IMR-90 (cell line): ENCODE measurements at regions not wholly inside any gene's neighbourhood (a gene's known extent, or its start where the extent isn't known, plus 50 kb on each side); places are given as distances from the start of the nearest gene placed in this dataset.

Source experiments
- ATAC-seq: fragments of 200-7000 bp; cut with Tn5 transposase; 2 replicates; pipeline ENCODE4 v1.9.1; 2020; ENCODE audit warnings: low read depth, mild to moderate bottlenecking, moderate library complexity
- BruUV-seq: library from RNA; stranded (reverse); fragments of 400-500 nt; replicated peaks from 2 replicates; lab custom pipeline; 2021; lab: Mats Ljungman, UMichigan
- CTCF ChIA-PET: fragments of 300-600 bp; formaldehyde crosslinking; extraction: SDS; loops from one replicate; lab custom pipeline; 2021; ENCODE audit warnings: antibody characterized with exemption; lab: Yijun Ruan, JAX
- POLR2A ChIA-PET: fragments of 300-600 bp; sonication (Branson Sonifier 250); formaldehyde crosslinking; loops from one replicate; lab custom pipeline; 2022; ENCODE audit warnings: antibody characterized with exemption; ENCODE audit not compliant: unreplicated experiment; lab: Charles Lee
- DNase-seq: peaks from one replicate; pipeline ENCODE4 v3.0.0; 2013
- H2AFZ ChIP-seq: replicated peaks from 2 replicates; pipeline ENCODE3; 2013; ENCODE audit warnings: low read length, mild to moderate bottlenecking; ENCODE audit not compliant: poor library complexity
- H2AK5ac ChIP-seq: 2 replicates; pipeline ENCODE4 v1.6.1; 2013; ENCODE audit warnings: low read depth, low read length, inconsistent platforms
- H2AK9ac ChIP-seq: replicated peaks from 2 replicates; pipeline ENCODE3; 2013; ENCODE audit warnings: mild to moderate bottlenecking, low read depth, low read length, moderate library complexity; ENCODE audit not compliant: poor library complexity
- H2BK120ac ChIP-seq: 2 replicates; pipeline ENCODE4 v1.6.1; 2013; ENCODE audit warnings: low read depth, low read length, inconsistent platforms
- H2BK15ac ChIP-seq: 3 replicates; pipeline ENCODE4 v1.6.1; 2013; ENCODE audit warnings: low read depth, low read length, inconsistent platforms
- H2BK20ac ChIP-seq: 2 replicates; pipeline ENCODE4 v1.6.1; 2013; ENCODE audit warnings: low read depth, mild to moderate bottlenecking, inconsistent platforms, low read length, moderate library complexity
- H2BK5ac ChIP-seq: 2 replicates; pipeline ENCODE4 v1.6.1; 2013; ENCODE audit warnings: mild to moderate bottlenecking, low read depth, low read length, inconsistent platforms; ENCODE audit not compliant: poor library complexity, severe bottlenecking
- H3K14ac ChIP-seq: replicated peaks from 2 replicates; pipeline ENCODE4 v1.6.1; 2013; ENCODE audit warnings: low read depth, low read length, inconsistent platforms
- H3K18ac ChIP-seq: 2 replicates; pipeline ENCODE4 v1.6.1; 2013; ENCODE audit warnings: low read depth, low read length, control low read depth
- H3K23ac ChIP-seq: 2 replicates; pipeline ENCODE4 v1.6.1; 2013; ENCODE audit warnings: low read depth, low read length, inconsistent platforms
- H3K27ac ChIP-seq: 2 replicates; pipeline ENCODE4 v1.5.1; 2013; ENCODE audit warnings: mild to moderate bottlenecking, control low read depth, low read length; ENCODE audit not compliant: insufficient read depth
- H3K27me3 ChIP-seq: 2 replicates; pipeline ENCODE4 v1.6.1; 2013; ENCODE audit warnings: low read length; ENCODE audit not compliant: control insufficient read depth, insufficient read depth
- H3K36me3 ChIP-seq: 2 replicates; pipeline ENCODE4 v1.6.1; 2013; ENCODE audit warnings: low read length, mixed read lengths; ENCODE audit not compliant: control insufficient read depth, insufficient read depth
- H3K4ac ChIP-seq: 2 replicates; pipeline ENCODE4 v1.6.1; 2013; ENCODE audit warnings: low read depth, low read length, inconsistent platforms
- H3K4me1 ChIP-seq: 2 replicates; pipeline ENCODE4 v1.6.1; 2013; ENCODE audit warnings: low read length, mixed read lengths; ENCODE audit not compliant: control insufficient read depth, insufficient read depth
- H3K4me2 ChIP-seq: 2 replicates; pipeline ENCODE4 v1.6.1; 2013; ENCODE audit warnings: low read depth, mild to moderate bottlenecking, control low read depth, low read length, moderate library complexity
- H3K4me3 ChIP-seq: 2 replicates; pipeline ENCODE4 v1.5.1; 2013; ENCODE audit warnings: low read depth, mild to moderate bottlenecking, control low read depth, low read length, moderate library complexity; ENCODE audit not compliant: insufficient read depth
- H3K56ac ChIP-seq: 2 replicates; pipeline ENCODE4 v1.6.1; 2013; ENCODE audit warnings: low read length, inconsistent platforms; ENCODE audit not compliant: insufficient read depth; ENCODE audit errors: extremely low read depth
- H3K79me1 ChIP-seq, 2 experiments: 2 replicates each; pipeline ENCODE4 v1.6.1; 2013; ENCODE audit warnings: low read length in 2 of 2, inconsistent platforms in 1 of 2, low read depth in 1 of 2
- H3K9ac ChIP-seq: 2 replicates; pipeline ENCODE4 v1.6.1; 2013; ENCODE audit warnings: low read depth, low read length, control low read depth
- H3K9me1 ChIP-seq: 2 replicates; pipeline ENCODE4 v1.6.1; 2013; ENCODE audit warnings: low read length, inconsistent platforms; ENCODE audit not compliant: insufficient read depth
- H3K9me3 ChIP-seq: 2 replicates; pipeline ENCODE4 v1.6.1; 2013; ENCODE audit warnings: low read length; ENCODE audit not compliant: control insufficient read depth, insufficient read depth
- H4K20me1 ChIP-seq: 2 replicates; pipeline ENCODE4 v1.6.1; 2013; ENCODE audit warnings: low read length, inconsistent platforms; ENCODE audit not compliant: insufficient read depth
- H4K5ac ChIP-seq: 2 replicates; pipeline ENCODE4 v1.6.1; 2013; ENCODE audit warnings: mild to moderate bottlenecking, low read depth, low read length, control low read depth
- H4K8ac ChIP-seq, 2 experiments: 2 replicates each; pipeline ENCODE4 v1.6.1; 2013; ENCODE audit warnings: low read depth in 2 of 2, low read length in 2 of 2, control low read depth in 1 of 2, inconsistent platforms in 1 of 2
- H4K91ac ChIP-seq: 2 replicates; pipeline ENCODE4 v1.6.1; 2013; ENCODE audit warnings: low read depth, low read length, inconsistent platforms; ENCODE audit not compliant: insufficient read depth
- BHLHE40 ChIP-seq: fragments of 150-350 bp; IDR thresholded peaks from 2 replicates; pipeline ENCODE4 v1.6.1; 2016; ENCODE audit warnings: mild to moderate bottlenecking, low read depth, low read length
- CEBPB ChIP-seq: IDR thresholded peaks from 2 replicates; pipeline ENCODE4 v1.6.1; 2012; ENCODE audit warnings: low read depth, low read length, improper control_type of control experiment
- CHD1 ChIP-seq: IDR thresholded peaks from 2 replicates; pipeline ENCODE4 v1.6.1; 2012; ENCODE audit warnings: low read depth, low read length, improper control_type of control experiment
- FOS ChIP-seq: fragments of 150-350 bp; IDR thresholded peaks from 2 replicates; pipeline ENCODE4 v1.6.1; 2016; ENCODE audit warnings: low read depth, low read length
- MAFK ChIP-seq: IDR thresholded peaks from 2 replicates; pipeline ENCODE4 v1.6.1; 2012; ENCODE audit warnings: low read depth, low read length, improper control_type of control experiment
- MAZ ChIP-seq: IDR thresholded peaks from 2 replicates; pipeline ENCODE4 v1.6.1; 2012; ENCODE audit warnings: low read depth, mild to moderate bottlenecking, low read length, improper control_type of control experiment, moderate library complexity, borderline replicate concordance
- MXI1 ChIP-seq: IDR thresholded peaks from 2 replicates; pipeline ENCODE4 v1.6.1; 2012; ENCODE audit warnings: low read depth, mild to moderate bottlenecking, low read length, moderate library complexity, borderline replicate concordance
- NFE2L2 ChIP-seq: fragments of 150-350 bp; IDR thresholded peaks from 2 replicates; pipeline ENCODE4 v1.6.1; 2016; ENCODE audit warnings: low read depth, mild to moderate bottlenecking, low read length
- POLR2A ChIP-seq: IDR thresholded peaks from 2 replicates; pipeline ENCODE4 v1.6.1; 2012; ENCODE audit warnings: mild to moderate bottlenecking, low read depth, low read length
- RAD21 ChIP-seq: IDR thresholded peaks from 2 replicates; pipeline ENCODE4 v1.6.1; 2012; ENCODE audit warnings: low read length, improper control_type of control experiment
- RCOR1 ChIP-seq: IDR thresholded peaks from 2 replicates; pipeline ENCODE4 v1.6.1; 2012; ENCODE audit warnings: mild to moderate bottlenecking, low read length, improper control_type of control experiment; ENCODE audit not compliant: insufficient replicate concordance
- RFX5 ChIP-seq: IDR thresholded peaks from 2 replicates; pipeline ENCODE4 v1.8.0; 2012; ENCODE audit warnings: low read depth, mild to moderate bottlenecking, low read length, moderate library complexity
- SMC3 ChIP-seq: fragments of 150-350 bp; IDR thresholded peaks from 2 replicates; pipeline ENCODE4 v1.6.1; 2016; ENCODE audit warnings: low read depth, mild to moderate bottlenecking, antibody characterized with exemption, low read length, moderate library complexity
- dilution Hi-C: fragments of 300-500 bp; cut with HindIII; formaldehyde crosslinking; loops from one replicate; pipeline ENCODE4 v1.14.3; 2018; ENCODE audit warnings: low sequenced_read_pairs; ENCODE audit not compliant: unreplicated experiment
- in situ Hi-C: fragments of 300-500 bp; cut with MboI; formaldehyde crosslinking; loops from 3 replicates; pipeline ENCODE4 v1.14.3; 2019; ENCODE audit warnings: low sequenced_read_pairs, inconsistent platforms, mixed read lengths
- intact Hi-C: fragments of 100-400 bp; cut with micrococcal nuclease; formaldehyde crosslinking; loops from 2 replicates; pipeline ENCODE4 v1.10.0; 2022
- TF ChIP-seq, protein P1 (sequence below): fragments of 150-350 bp; IDR thresholded peaks from 2 replicates; pipeline ENCODE4 v1.6.1; 2016; ENCODE audit warnings: low read depth, mild to moderate bottlenecking, low read length, moderate library complexity, borderline replicate concordance
- TF ChIP-seq, protein P2 (sequence below): fragments of 150-350 bp; IDR thresholded peaks from 2 replicates; pipeline ENCODE4 v1.6.1; 2017; ENCODE audit warnings: mild to moderate bottlenecking, antibody characterized with exemption, low read length, low read depth
- TF ChIP-seq, protein P3 (sequence below): conservative IDR thresholded peaks from 2 replicates; pipeline ENCODE4 v1.5.1; 2012; ENCODE audit warnings: mild to moderate bottlenecking, low read depth, low read length, improper control_type of control experiment

DNA sequence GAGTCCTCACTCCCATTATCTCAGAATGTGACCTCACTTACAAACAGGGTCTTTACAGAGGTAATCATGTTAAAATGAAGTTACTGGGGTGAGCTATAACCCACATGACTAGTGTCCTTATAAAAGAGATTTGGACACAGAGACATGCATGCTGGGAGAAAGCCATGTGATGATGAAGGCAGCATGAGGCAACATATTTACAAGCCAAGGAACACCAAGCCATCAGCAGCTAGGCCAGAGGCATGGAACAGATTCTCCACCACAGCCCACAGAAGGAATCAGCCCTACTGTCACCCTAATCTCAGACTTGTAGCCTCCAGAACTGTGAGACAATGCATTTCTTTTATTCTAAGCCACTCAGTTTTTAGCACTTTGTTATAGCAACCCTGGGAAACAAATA lies 171.9 kb downstream of the EN1 start:
- no peak overlapping the region for H3K27ac ChIP-seq
- no peak overlapping the region for H3K4me2 ChIP-seq
- no peak overlapping the region for H2BK20ac ChIP-seq
- H4K5ac ChIP-seq = no peak overlapping the region
- in situ Hi-C loops (no loop called here), dilution Hi-C loops (no loop called here), intact Hi-C loops (no loop called here)
- H3K56ac ChIP-seq = no peak overlapping the region
- TF ChIP-seq CHD1 = no peak
- no peak for TF ChIP-seq RAD21
- TF ChIP-seq NFE2L2 = no peak
- TF ChIP-seq RFX5 = no peak
- no peak for TF ChIP-seq RCOR1
- no peak for TF ChIP-seq MAFK
- TF ChIP-seq FOS = no peak
- TF ChIP-seq, protein P1, sequence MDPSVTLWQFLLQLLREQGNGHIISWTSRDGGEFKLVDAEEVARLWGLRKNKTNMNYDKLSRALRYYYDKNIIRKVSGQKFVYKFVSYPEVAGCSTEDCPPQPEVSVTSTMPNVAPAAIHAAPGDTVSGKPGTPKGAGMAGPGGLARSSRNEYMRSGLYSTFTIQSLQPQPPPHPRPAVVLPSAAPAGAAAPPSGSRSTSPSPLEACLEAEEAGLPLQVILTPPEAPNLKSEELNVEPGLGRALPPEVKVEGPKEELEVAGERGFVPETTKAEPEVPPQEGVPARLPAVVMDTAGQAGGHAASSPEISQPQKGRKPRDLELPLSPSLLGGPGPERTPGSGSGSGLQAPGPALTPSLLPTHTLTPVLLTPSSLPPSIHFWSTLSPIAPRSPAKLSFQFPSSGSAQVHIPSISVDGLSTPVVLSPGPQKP = no peak
- no peak for TF ChIP-seq POLR2A
- TF ChIP-seq SMC3 = no peak
- TF ChIP-seq BHLHE40 = no peak
- TF ChIP-seq CEBPB = no peak
- no peak for TF ChIP-seq MXI1
- TF ChIP-seq MAZ = no peak
- TF ChIP-seq, protein P2, sequence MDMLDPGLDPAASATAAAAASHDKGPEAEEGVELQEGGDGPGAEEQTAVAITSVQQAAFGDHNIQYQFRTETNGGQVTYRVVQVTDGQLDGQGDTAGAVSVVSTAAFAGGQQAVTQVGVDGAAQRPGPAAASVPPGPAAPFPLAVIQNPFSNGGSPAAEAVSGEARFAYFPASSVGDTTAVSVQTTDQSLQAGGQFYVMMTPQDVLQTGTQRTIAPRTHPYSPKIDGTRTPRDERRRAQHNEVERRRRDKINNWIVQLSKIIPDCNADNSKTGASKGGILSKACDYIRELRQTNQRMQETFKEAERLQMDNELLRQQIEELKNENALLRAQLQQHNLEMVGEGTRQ = no peak
- TF ChIP-seq, protein P3, sequence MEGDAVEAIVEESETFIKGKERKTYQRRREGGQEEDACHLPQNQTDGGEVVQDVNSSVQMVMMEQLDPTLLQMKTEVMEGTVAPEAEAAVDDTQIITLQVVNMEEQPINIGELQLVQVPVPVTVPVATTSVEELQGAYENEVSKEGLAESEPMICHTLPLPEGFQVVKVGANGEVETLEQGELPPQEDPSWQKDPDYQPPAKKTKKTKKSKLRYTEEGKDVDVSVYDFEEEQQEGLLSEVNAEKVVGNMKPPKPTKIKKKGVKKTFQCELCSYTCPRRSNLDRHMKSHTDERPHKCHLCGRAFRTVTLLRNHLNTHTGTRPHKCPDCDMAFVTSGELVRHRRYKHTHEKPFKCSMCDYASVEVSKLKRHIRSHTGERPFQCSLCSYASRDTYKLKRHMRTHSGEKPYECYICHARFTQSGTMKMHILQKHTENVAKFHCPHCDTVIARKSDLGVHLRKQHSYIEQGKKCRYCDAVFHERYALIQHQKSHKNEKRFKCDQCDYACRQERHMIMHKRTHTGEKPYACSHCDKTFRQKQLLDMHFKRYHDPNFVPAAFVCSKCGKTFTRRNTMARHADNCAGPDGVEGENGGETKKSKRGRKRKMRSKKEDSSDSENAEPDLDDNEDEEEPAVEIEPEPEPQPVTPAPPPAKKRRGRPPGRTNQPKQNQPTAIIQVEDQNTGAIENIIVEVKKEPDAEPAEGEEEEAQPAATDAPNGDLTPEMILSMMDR = no peak
- peaks cover 3% of the 10 kb centered on the region; the same call in 1 of the 2 replicates for H3K9me1 ChIP-seq
- H3K27me3 ChIP-seq = no peaks in the 10 kb centered on the region
- H3K18ac ChIP-seq = no peak overlapping the region
- POLR2A ChIA-PET = no interaction called here
- H3K23ac ChIP-seq = no peak overlapping the region
- no peak overlapping the region for H2BK15ac ChIP-seq
- no peaks in the 10 kb centered on the region for H3K9me3 ChIP-seq
- H3K79me1 ChIP-seq = no peaks in the 10 kb centered on the region
- H3K4ac ChIP-seq = no peak overlapping the region
- no peak overlapping the region for H2AFZ ChIP-seq
- no peak overlapping the region for H3K14ac ChIP-seq
- CTCF ChIA-PET = no interaction called here
- no peak overlapping the region for H2BK120ac ChIP-seq
- ATAC-seq = no peak
- no peak overlapping the region for H3K4me3 ChIP-seq
- no peak overlapping the region for H4K91ac ChIP-seq
- no peaks in the 10 kb centered on the region for H3K36me3 ChIP-seq
- peaks cover 4% of the 10 kb centered on the region; the same call in 1 of the 2 replicates for H3K4me1 ChIP-seq
- H4K20me1 ChIP-seq = no peaks in the 10 kb centered on the region
- no peak overlapping the region for H3K9ac ChIP-seq
- no peak overlapping the region for H2AK9ac ChIP-seq
- H2AK5ac ChIP-seq = no peak overlapping the region
- no TSS peak for BruUV-seq
- H4K8ac ChIP-seq = no peak overlapping the region
- no peak overlapping the region for H2BK5ac ChIP-seq
- DNase-seq = no peak
